GM18520 (cell line): ENCODE measurements at regions not wholly inside any gene's neighbourhood (a gene's known extent, or its start where the extent isn't known, plus 50 kb on each side); places are given as distances from the start of the nearest gene placed in this dataset.

Experiments
- ATAC-seq: cut with Tn5 transposase; IDR thresholded peaks from one replicate; pipeline ENCODE4 v1.9.1; 2021; ENCODE audit not compliant: unreplicated experiment

- ATAC-seq = no peak
Measured at GRCh38 chr9:1909322-1909721, 105.8 kb upstream of the SMARCA2 start.

DNA sequence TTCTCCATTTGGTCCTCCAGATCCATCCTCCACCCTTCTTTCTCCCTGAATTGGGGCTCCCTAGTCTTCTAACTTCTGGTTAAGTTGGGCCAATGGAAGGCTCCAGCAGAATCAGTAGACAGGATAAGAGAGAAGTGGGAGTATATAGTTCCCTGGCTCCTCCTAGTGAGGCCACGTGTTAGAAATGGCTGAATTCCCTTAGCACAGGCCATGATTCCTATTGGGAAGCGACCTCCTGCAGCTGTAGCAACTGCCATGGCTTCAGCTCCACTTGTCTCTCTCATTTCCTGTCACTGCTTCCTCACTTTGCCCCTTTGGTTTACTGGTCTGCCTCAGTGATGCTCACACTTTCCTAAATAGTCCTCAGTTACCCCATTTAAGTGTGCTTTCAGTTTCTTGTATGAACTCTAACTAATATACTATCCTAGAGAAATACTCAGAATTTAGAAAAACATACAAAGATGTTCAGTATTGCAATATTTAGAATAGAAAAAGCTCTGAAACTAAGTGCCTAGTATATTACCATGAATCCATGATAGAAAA is 104.8 kb upstream of the SMARCA2 start:
- ATAC-seq = no peak

- ATAC-seq = no peak
Measured at GRCh38 chr9:1913631-1914330, 101.4 kb upstream of the SMARCA2 start.

DNA sequence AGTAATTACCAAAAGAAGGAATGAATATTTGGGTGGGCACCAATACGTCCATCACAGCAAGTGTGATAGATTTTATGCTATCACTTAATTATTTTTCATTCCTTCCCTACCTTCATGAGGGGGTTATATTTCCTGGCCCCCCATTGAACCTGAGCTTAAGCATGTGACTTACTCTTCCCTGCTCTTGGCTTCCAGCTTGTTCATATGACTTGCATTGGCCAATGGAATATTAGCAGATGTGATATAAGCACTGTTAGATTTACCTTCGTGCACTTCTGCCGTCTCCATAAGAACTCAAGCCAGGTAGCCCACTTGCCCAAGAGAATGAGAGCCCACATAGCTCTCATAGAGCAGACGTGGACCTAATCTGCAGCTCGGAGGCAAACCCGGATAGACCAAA is 99.1 kb upstream of the SMARCA2 start:
- no peak for ATAC-seq

DNA sequence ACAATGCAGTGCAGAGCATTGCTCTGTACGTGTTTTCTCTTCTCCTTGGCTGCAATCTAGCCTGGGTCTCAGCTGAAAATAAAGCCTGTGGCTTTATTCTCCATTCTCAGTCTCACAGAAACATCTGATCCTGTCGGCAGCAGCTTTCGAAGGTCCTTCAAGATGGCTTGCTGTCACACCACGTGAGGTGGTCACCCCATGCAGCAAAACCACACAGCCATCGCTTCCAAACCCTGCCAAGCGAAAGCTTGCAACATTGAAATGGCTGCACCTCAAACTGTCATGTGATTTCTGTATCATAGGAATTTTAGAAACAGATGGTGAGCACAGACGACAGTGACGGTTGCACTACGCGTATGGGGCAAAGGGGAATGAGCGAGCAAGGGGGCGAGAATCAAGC is 98.5 kb upstream of the SMARCA2 start:
- no peak for ATAC-seq

DNA sequence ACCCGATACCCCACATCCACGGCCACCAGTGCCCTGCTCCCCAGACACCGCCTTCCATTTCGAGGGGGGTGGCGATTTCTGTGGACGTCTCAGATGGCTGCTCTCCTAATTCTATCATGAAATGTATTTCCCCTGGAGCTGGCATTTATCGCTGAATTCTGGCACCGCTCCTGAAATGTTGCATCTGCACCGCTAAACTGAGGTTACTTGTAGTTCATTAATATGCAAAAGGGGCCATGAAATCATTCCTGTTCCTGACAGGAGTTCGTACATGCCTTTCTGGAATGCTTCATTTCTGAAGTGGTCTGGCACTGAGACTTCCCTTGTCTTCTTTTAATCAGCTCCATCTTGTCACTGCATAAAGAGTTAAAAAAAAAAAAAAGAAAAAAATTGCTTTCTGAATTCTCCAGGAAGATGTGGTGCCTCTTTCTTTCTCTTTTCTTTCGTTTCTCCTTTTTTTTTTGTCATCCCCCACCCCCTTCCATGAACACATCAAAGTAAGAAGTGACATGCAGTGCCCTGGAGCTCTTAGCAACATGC is 97.7 kb upstream of the SMARCA2 start:
- ATAC-seq = no peak

DNA sequence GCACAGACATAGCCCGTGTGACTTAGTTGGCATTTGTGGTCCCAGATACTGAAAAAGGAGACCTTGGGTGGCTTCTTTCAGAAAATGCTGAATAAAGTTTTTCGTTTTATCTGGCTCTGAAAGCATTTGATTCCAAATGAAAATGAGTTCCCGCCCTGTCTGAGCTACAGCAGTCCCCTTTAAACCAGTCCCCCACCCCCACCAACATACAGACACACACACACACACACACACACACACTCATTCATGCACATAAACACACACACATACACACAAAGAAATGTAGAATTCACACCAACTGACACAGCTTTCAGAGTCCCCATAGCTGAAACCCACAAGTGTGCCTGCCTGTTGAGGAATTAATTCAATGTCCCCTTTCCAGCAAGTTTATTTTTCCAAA is 97.0 kb upstream of the SMARCA2 start:
- ATAC-seq = no peak

GRCh38 chr9:1918622-1919021 is 96.5 kb upstream of the SMARCA2 start:
- no peak for ATAC-seq

DNA sequence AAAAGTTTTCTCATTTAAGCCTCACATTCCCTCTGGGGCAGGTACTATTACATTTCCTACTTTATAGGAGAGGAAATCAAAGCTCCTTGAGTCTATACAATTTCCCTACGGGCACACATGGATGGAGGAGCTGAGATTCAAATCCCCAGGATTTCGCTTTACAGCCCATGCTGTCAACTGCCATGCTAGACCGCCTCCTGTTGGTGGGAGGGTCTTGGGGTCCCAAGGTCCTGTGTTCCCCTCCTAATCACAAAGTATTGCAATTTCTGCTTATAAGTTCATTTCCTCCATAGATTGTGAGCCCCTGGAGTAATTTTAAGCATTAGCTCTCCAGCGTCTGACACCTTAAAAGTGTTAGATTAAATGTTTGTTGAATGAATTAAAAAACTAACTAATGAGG is 95.9 kb upstream of the SMARCA2 start:
- no peak for ATAC-seq

GRCh38 chr9:1920386-1920785 is 94.8 kb upstream of the SMARCA2 start:
- ATAC-seq = no peak

- no peak for ATAC-seq
Measured at GRCh38 chr9:1922026-1922425, 93.1 kb upstream of the SMARCA2 start.

DNA sequence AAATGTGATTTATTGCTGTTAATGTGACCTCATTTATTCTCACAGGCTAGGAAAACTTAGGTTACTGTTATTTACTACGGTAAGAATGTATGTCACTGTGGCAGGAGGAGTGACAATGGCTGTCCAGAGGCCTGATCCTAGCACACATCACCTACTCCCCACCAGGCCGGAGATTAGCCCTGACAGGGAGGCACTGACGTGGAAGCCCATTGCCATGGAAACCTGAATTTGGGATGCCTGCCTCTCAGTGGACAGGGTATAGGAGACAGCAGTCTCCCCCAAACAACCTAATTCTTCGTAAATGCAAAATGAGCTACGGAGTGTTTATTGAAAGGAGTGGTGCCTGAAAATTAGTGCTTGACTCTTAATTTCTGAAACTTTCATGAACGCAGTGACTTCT is 87.6 kb upstream of the SMARCA2 start:
- no peak for ATAC-seq

DNA sequence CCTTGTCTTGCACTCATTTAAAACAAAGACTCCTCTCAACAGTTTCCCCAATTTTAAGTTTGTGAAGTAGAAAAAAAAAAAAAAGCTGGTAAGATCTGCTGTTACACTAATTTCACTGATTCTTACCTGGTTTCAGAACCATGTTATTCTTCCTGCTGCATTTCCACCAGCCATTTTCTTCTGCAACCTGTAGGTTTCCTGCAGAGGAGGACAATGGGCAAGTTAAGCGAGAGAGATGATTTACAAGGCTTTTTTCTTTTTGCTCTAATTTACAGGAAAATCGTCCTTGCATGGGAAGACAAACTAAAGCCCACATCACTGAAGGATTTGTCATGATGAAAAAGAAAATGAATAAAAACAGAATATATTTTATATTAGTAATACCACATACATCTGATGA is 86.0 kb upstream of the SMARCA2 start:
- ATAC-seq = no peak

DNA sequence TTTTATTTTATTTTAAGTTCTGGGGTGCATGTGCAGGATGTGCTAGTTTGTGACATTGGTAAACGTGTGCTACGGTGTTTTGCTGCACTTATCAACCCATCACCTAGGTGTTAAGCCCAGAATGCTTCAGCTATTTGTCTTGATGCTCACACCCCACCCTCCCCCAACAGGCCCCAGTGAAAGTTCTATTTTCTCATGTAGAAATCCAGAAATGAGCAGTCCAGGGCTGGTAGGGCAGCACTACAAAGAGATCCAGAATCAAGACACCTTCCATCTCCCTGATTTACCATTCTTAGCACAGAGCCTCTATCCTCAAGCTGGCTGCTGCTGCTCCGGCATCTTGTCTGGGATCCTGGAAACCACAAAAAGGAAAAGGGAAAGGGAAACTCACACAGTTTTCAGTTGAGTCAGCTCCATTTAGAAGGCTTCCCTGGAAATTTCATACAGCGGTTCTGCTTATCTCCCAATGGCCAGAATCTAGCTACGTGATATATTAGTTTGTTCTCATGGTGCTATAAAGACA is 85.4 kb upstream of the SMARCA2 start:
- peak; percentile 38 for ATAC-seq

DNA sequence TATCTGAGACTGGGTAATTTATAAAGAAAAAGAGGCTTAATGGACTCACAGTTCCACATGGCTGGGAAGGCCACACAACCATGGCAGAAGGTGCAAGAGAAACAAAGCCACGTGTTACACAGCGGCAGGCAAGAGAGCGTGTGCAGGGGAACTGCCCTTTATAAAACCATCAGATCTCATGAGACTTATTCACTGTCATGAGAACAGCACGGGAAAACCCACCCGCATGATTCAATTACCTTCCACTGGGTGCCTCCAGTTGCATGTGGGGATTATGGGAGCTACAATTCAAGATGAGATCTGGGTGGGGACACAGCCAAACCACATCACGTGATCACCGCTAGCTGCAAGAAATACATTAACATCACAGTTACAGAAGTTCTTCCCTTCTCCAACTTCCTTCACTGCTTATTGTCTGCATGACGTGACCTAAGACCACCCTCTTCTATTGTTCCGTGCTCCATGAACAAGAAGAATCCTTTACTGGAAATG is 84.9 kb upstream of the SMARCA2 start:
- peak; percentile 46 for ATAC-seq

DNA sequence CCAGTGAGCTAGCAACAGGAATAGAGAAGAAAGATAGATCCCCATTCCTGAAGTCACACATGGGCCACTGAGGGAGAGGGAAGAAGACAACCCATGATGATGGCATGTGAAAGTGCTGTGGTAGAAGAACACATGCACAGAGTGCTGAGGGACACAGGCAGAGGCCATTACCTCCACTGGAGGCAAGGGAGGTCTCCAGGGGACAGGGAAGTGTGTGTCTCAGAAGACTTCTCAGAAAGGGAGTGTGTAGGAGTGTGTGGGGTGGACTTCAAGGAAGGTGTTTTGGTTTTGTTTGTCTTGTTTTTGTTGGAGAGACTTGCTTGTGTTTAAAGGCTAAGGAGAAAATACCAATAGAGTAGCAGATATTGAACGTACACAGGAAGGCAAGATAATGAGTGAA is 77.0 kb upstream of the SMARCA2 start:
- no peak for ATAC-seq

GRCh38 chr9:1938675-1939170 is 76.4 kb upstream of the SMARCA2 start:
- no peak for ATAC-seq

DNA sequence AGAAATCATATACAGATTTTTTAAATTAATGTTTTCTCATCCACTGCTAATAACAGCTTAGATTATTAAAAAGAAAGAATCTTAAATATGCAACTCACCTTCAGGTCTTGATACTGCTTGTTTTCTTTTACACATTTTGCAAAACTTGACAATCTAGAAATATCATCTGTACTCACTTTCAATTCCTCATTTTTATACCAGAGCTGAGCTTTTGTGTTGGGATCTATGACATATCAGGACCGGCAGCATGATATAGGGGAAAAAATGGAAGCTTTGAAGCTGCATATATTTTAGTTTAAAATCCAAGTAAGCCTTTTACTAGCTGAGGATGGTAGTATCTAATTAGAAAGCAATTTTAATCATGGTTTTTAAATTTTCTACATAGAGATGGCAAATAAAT is 75.7 kb upstream of the SMARCA2 start:
- ATAC-seq = no peak

GRCh38 chr9:1939926-1940368 is 75.2 kb upstream of the SMARCA2 start:
- ATAC-seq = peak; percentile 61

GRCh38 chr9:1941989-1942388 is 73.2 kb upstream of the SMARCA2 start:
- ATAC-seq = no peak

DNA sequence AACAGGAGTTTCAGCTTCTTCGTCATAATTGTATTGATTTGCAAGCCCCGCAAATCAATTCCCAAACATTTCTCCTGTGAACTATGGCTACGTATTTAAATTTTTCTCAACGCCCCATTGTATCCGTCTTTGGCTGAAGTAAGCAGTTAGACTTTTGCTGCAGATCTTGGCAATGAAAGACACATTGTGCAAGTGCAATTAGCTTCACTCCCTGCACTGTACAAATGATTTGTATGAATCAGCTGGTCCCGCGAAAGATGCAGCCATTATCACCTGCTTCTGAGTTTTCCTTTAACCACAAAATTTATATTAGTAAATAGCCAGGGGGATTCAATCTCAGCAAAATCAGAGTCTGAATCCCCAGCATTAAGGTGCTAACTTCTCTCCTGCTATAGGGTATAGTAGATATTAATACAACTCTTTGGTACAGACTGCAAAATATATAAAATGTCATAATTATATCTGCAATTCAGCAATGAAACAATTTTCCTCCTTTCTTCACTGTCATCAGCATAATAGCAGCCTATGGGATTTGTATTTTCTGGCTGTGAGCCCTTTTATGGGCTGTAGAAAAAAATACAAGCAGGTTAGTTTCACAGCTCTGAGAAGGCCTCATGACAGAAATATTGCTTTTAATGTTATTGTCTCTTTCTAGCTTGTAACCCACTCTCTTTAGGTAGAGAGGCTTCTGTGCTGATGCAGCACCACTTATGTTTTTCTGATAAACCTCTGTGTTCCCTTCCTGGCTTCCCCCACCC is 68.4 kb upstream of the SMARCA2 start:
- no peak for ATAC-seq
